Neural cell (in vitro differentiated cells): ENCODE measurements at regions not wholly inside any gene's neighbourhood (a gene's known extent, or its start where the extent isn't known, plus 50 kb on each side); places are given as distances from the start of the nearest gene placed in this dataset.

Source experiments
- H2AFZ ChIP-seq: fragments of 200-600, 300-800 bp; sonication (generic), shearing (Covaris generic); 2 replicates; pipeline ENCODE4 v1.6.0; 2014; ENCODE audit warnings: low read depth, mild to moderate bottlenecking, antibody characterized with exemption, low read length, moderate library complexity
- H3F3A ChIP-seq: fragments of 200-600 bp; shearing (Covaris generic); 2 replicates; pipeline ENCODE4 v1.6.1; 2016; ENCODE audit warnings: mild to moderate bottlenecking, moderate library complexity, mixed read lengths, antibody characterized with exemption, low read length; ENCODE audit not compliant: insufficient read depth, poor library complexity, severe bottlenecking
- H3K27ac ChIP-seq: fragments of 200-600, 300-800 bp; sonication (generic), shearing (Covaris generic); 2 replicates; pipeline ENCODE4 v1.5.1; 2014; ENCODE audit warnings: mild to moderate bottlenecking, low read length, moderate library complexity
- H3K27me3 ChIP-seq: fragments of 300-800, 200-600 bp; sonication (generic), shearing (Covaris generic); 2 replicates; pipeline ENCODE4 v1.6.0; 2014; ENCODE audit warnings: mild to moderate bottlenecking, low read depth, low read length, moderate library complexity; ENCODE audit not compliant: insufficient read depth
- H3K36me3 ChIP-seq: fragments of 300-800, 200-600 bp; sonication (generic), shearing (Covaris generic); 2 replicates; pipeline ENCODE4 v1.5.1; 2014; ENCODE audit warnings: mild to moderate bottlenecking, antibody characterized with exemption, low read length, moderate library complexity; ENCODE audit not compliant: insufficient read depth
- H3K4me2 ChIP-seq: fragments of 300-800, 200-600 bp; sonication (generic), shearing (Covaris generic); 2 replicates; pipeline ENCODE4 v1.6.0; 2014; ENCODE audit warnings: mild to moderate bottlenecking, low read length
- H3K4me3 ChIP-seq: fragments of 300-800, 200-600 bp; sonication (generic), shearing (Covaris generic); 2 replicates; pipeline ENCODE4 v1.5.1; 2014; ENCODE audit warnings: mild to moderate bottlenecking, low read length, moderate library complexity
- H3K79me2 ChIP-seq: fragments of 200-600 bp; shearing (Covaris generic); replicated peaks from 2 replicates; pipeline ENCODE4 v1.6.0; 2014; ENCODE audit warnings: mild to moderate bottlenecking, low read length, moderate library complexity; ENCODE audit not compliant: insufficient read depth
- H3K9ac ChIP-seq: fragments of 300-800, 200-600 bp; sonication (generic), shearing (Covaris generic); 2 replicates; pipeline ENCODE4 v1.6.1; 2016; ENCODE audit warnings: mild to moderate bottlenecking, low read length, mixed read lengths
- H3K9me2 ChIP-seq: fragments of 200-600 bp; shearing (Covaris generic); 2 replicates; pipeline ENCODE4 v1.6.1; 2016; ENCODE audit warnings: mild to moderate bottlenecking, low read length, mixed read lengths; ENCODE audit not compliant: insufficient read depth
- H3K9me3 ChIP-seq: fragments of 200-600, 300-800 bp; sonication (generic), shearing (Covaris generic); 2 replicates; pipeline ENCODE4 v1.6.1; 2016; ENCODE audit warnings: mild to moderate bottlenecking, mixed run types, low read length, moderate library complexity, mixed read lengths
- H4K20me1 ChIP-seq: fragments of 200-600 bp; shearing (Covaris generic); 2 replicates; pipeline ENCODE4 v1.6.1; 2016; ENCODE audit warnings: mild to moderate bottlenecking, mixed run types; ENCODE audit not compliant: insufficient read depth
- EP300 ChIP-seq: fragments of 450-650 bp; conservative IDR thresholded peaks from 2 replicates; pipeline ENCODE4 v1.6.1; 2014; ENCODE audit warnings: antibody characterized with exemption, mild to moderate bottlenecking, moderate library complexity; ENCODE audit not compliant: poor library complexity, severe bottlenecking
- EZH2 ChIP-seq: fragments of 200-600, 300-800 bp; shearing (Covaris generic), sonication (generic); IDR thresholded peaks from 2 replicates; pipeline ENCODE4 v1.6.1; 2014; ENCODE audit warnings: antibody characterized with exemption, low read length, borderline replicate concordance, mild to moderate bottlenecking; ENCODE audit not compliant: insufficient read depth, poor library complexity, severe bottlenecking
- MXI1 ChIP-seq: fragments of 450-650 bp; conservative IDR thresholded peaks from 2 replicates; pipeline ENCODE4 v1.6.1; 2014; ENCODE audit warnings: antibody characterized with exemption, mild to moderate bottlenecking; ENCODE audit not compliant: poor library complexity, severe bottlenecking
- POLR2AphosphoS5 ChIP-seq: IDR thresholded peaks from 2 replicates; pipeline ENCODE4 v1.6.1; 2012
- RAD21 ChIP-seq: fragments of 450-650 bp; conservative IDR thresholded peaks from 2 replicates; pipeline ENCODE4 v1.6.1; 2014; ENCODE audit warnings: antibody characterized with exemption, mild to moderate bottlenecking, moderate library complexity
- SMC3 ChIP-seq: fragments of 450-650 bp; conservative IDR thresholded peaks from 2 replicates; pipeline ENCODE4 v1.6.1; 2014; ENCODE audit warnings: antibody characterized with exemption, mild to moderate bottlenecking, moderate library complexity; ENCODE audit not compliant: poor library complexity
- TAF1 ChIP-seq: IDR thresholded peaks from 2 replicates; pipeline ENCODE4 v1.6.1; 2012; ENCODE audit warnings: low read depth
- TF ChIP-seq, protein P1 (sequence below): IDR thresholded peaks from 2 replicates; pipeline ENCODE4 v1.6.1; 2012; ENCODE audit warnings: borderline replicate concordance
- TF ChIP-seq, protein P2 (sequence below): fragments of 450-650 bp; IDR thresholded peaks from 2 replicates; pipeline ENCODE4 v1.5.1; 2014; ENCODE audit warnings: antibody characterized with exemption, mild to moderate bottlenecking, moderate library complexity; ENCODE audit not compliant: poor library complexity, severe bottlenecking

DNA sequence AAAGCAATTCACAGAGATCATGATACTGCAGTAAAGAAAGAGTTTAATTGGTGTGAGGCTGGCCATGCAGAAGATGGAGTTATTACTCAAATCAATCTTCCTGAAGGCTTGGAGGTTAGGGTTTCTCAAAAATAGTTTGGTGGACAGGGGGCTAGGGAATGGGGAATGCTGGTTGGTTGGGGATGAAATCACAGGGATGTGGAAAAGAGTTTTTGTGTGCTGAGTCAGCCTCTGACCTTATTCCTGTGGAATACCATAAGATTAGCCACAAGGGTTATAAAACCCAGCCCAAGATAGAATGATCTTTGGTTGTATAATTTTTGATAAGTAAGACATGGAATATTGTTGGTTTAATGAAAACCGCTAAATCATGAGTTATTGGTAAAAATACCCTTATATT is 764.3 kb downstream of the TYW1 start:
- TF ChIP-seq POLR2AphosphoS5: no peak
- no peak for TF ChIP-seq EZH2
- TF ChIP-seq RAD21: no peak
- no peak for TF ChIP-seq EP300

DNA sequence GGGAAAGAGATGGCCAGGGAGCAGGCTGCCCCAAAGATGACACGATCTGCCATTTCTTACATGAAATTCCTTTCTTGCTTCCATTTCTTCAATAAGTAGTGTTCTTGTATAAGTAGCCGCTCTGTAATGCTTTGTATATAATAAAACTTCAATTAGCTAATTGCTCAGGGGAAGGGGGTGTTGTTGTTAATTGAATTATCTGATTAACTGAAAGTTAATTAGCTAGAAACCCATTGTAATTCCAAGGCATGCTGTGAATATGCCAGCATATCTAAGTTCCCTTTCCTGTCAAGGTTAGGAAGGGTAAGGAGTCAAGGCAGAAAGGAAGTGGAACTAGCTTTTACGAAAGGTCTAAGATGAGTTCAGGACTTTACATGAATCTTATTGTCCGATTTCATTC is 765.9 kb downstream of the TYW1 start:
- H3K9ac ChIP-seq: no peak overlapping the region
- H3K36me3 ChIP-seq: no peaks in the 10 kb centered on the region
- H3K9me3 ChIP-seq: no peaks in the 10 kb centered on the region
- no peak overlapping the region for H3K4me3 ChIP-seq
- H3K27me3 ChIP-seq: no peaks in the 10 kb centered on the region
- H3F3A ChIP-seq: no peaks in the 10 kb centered on the region
- H3K4me2 ChIP-seq: no peak overlapping the region
- H4K20me1 ChIP-seq: no peaks in the 10 kb centered on the region
- no peaks in the 10 kb centered on the region for H3K9me2 ChIP-seq
- H3K79me2 ChIP-seq: no peaks in the 10 kb centered on the region
- H2AFZ ChIP-seq: no peak overlapping the region
- no peak overlapping the region for H3K27ac ChIP-seq
- TF ChIP-seq POLR2AphosphoS5 (no peak), TAF1 (no peak), RAD21 (no peak), SMC3 (no peak), EZH2 (no peak), MXI1 (no peak)
- TF ChIP-seq, protein P1, sequence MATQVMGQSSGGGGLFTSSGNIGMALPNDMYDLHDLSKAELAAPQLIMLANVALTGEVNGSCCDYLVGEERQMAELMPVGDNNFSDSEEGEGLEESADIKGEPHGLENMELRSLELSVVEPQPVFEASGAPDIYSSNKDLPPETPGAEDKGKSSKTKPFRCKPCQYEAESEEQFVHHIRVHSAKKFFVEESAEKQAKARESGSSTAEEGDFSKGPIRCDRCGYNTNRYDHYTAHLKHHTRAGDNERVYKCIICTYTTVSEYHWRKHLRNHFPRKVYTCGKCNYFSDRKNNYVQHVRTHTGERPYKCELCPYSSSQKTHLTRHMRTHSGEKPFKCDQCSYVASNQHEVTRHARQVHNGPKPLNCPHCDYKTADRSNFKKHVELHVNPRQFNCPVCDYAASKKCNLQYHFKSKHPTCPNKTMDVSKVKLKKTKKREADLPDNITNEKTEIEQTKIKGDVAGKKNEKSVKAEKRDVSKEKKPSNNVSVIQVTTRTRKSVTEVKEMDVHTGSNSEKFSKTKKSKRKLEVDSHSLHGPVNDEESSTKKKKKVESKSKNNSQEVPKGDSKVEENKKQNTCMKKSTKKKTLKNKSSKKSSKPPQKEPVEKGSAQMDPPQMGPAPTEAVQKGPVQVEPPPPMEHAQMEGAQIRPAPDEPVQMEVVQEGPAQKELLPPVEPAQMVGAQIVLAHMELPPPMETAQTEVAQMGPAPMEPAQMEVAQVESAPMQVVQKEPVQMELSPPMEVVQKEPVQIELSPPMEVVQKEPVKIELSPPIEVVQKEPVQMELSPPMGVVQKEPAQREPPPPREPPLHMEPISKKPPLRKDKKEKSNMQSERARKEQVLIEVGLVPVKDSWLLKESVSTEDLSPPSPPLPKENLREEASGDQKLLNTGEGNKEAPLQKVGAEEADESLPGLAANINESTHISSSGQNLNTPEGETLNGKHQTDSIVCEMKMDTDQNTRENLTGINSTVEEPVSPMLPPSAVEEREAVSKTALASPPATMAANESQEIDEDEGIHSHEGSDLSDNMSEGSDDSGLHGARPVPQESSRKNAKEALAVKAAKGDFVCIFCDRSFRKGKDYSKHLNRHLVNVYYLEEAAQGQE: no peak
- TF ChIP-seq, protein P2, sequence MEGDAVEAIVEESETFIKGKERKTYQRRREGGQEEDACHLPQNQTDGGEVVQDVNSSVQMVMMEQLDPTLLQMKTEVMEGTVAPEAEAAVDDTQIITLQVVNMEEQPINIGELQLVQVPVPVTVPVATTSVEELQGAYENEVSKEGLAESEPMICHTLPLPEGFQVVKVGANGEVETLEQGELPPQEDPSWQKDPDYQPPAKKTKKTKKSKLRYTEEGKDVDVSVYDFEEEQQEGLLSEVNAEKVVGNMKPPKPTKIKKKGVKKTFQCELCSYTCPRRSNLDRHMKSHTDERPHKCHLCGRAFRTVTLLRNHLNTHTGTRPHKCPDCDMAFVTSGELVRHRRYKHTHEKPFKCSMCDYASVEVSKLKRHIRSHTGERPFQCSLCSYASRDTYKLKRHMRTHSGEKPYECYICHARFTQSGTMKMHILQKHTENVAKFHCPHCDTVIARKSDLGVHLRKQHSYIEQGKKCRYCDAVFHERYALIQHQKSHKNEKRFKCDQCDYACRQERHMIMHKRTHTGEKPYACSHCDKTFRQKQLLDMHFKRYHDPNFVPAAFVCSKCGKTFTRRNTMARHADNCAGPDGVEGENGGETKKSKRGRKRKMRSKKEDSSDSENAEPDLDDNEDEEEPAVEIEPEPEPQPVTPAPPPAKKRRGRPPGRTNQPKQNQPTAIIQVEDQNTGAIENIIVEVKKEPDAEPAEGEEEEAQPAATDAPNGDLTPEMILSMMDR: no peak

More for the DNA sequence above, 764.3 kb downstream of the TYW1 start:
- H3K79me2 ChIP-seq: no peaks in the 10 kb centered on the region
- no peak overlapping the region for H3K4me3 ChIP-seq
- no peaks in the 10 kb centered on the region for H3K9me3 ChIP-seq
- H3K27ac ChIP-seq: no peak overlapping the region
- H4K20me1 ChIP-seq: no peaks in the 10 kb centered on the region
- no peaks in the 10 kb centered on the region for H3F3A ChIP-seq
- no peaks in the 10 kb centered on the region for H3K36me3 ChIP-seq
- no peak overlapping the region for H3K4me2 ChIP-seq
- H3K27me3 ChIP-seq: no peaks in the 10 kb centered on the region
- H2AFZ ChIP-seq: no peak overlapping the region
- no peaks in the 10 kb centered on the region for H3K9me2 ChIP-seq
- H3K9ac ChIP-seq: no peak overlapping the region

- Histone ChIP-seq H4K20me1 (no peaks in the 10 kb centered on the region), H3K9me2 (no peaks in the 10 kb centered on the region), H3K4me2 (no peak overlapping the region), H3K36me3 (no peaks in the 10 kb centered on the region), H3K27ac (no peak overlapping the region), H3K4me3 (no peak overlapping the region), H3F3A (no peaks in the 10 kb centered on the region), H3K79me2 (no peaks in the 10 kb centered on the region), H3K9ac (no peak overlapping the region), H2AFZ (no peak overlapping the region), H3K27me3 (no peaks in the 10 kb centered on the region), H3K9me3 (no peaks in the 10 kb centered on the region)
- TF ChIP-seq RAD21 (no peak), EP300 (no peak), POLR2AphosphoS5 (no peak), SMC3 (no peak), MXI1 (no peak), EZH2 (no peak), TAF1 (no peak)
- TF ChIP-seq, protein P2: no peak
- TF ChIP-seq, protein P1: no peak
These were observed 767.7 kb downstream of the TYW1 start for GRCh38 chr7:67764289-67764688.
